ENCODE measurements at regions not wholly inside any gene's neighbourhood (a gene's known extent, or its start where the extent isn't known, plus 50 kb on each side); places are given as distances from the start of the nearest gene placed in this dataset.

- no peak for TF ChIP-seq CTCF (IDR thresholded peaks at IDR 0.05; ENCODE audit: low read depth, low read length)
- H3K4me3 ChIP-seq (ENCODE audit: low read depth, low read length) = no peak overlapping the region
These were observed 329.0 kb upstream of the LRATD1 start for GRCh38 chr2:14303366-14304115.

- H3K4me3 ChIP-seq (ENCODE audit: low read depth, low read length) = no peak overlapping the region
- TF ChIP-seq CTCF (IDR thresholded peaks at IDR 0.05; ENCODE audit: low read depth, low read length) = no peak
These were observed 328.2 kb upstream of the LRATD1 start for GRCh38 chr2:14304326-14304725.

DNA sequence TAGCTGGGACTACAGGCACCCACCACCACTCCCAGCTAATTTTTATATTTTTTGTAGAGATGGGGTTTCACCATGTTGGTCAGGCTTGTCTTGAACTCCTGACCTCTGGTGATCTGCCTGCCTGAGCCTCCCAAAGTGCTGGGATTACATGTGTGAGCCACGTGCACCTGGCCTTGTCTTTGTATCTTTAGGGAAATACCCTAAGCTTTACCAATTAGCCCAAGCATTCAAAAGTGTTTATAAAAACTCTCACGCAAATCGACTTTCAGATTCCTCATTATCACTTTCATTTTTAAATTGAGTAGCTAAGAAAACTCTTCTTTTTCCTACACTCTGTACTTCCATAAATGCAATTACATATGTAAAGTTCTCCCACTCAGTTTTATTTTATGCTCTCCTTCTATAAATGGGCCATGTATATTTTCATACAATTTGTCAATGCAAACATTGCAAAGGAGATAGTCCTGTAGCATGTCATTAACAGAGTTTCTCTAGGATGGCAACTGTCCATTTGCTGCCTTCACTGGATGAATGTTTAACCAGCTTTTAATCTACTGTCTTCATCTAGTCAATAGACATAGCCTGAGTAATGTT is 326.2 kb upstream of the LRATD1 start:
- TF ChIP-seq CTCF (IDR thresholded peaks at IDR 0.05; ENCODE audit: low read depth, low read length) = no peak
- no peak overlapping the region for H3K4me3 ChIP-seq (ENCODE audit: low read depth, low read length)

DNA sequence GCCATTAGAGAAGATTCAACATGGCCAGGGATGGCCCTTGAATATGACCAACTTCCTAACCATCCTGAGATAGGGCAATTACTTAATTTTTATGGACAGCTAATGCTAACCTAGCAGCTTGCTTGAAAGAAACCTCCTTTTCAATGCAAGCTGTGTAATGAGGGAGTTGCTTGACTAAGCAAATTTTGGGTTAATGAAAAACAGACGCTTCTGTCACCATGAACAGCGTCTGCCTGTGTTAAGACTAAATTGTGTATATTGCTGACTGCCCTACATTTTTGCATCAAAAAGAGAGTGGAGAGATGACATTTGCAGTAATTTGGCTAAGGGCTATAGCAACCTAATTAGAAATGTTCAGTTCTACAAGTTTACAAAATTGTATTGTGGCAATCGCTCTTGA is 319.2 kb upstream of the LRATD1 start:
- H3K4me3 ChIP-seq (ENCODE audit: low read depth, low read length) = no peak overlapping the region
- TF ChIP-seq CTCF (IDR thresholded peaks at IDR 0.05; ENCODE audit: low read depth, low read length) = no peak

- no peak for TF ChIP-seq CTCF (IDR thresholded peaks at IDR 0.05; ENCODE audit: low read depth, low read length)
- H3K4me3 ChIP-seq (ENCODE audit: low read depth, low read length) = no peak overlapping the region
These were observed 315.9 kb upstream of the LRATD1 start for GRCh38 chr2:14316594-14316993.

DNA sequence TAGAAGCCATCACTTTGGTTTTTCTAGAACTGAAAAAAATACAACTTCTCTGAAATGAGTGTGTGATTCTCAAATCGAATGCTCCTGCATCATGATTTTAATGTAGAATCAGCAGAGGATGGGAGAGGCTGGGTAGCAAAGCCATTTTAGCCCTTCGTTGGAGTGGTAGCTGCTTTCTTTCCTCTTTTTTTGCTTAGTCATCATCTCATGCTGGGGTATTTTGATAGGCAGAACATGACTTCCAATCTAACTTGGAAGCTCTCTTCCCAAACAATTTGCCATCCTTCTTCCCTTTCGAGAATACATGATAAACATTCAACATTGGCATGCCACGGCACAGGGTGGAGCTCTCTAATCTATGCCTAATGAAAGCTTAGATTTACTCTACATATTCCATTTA is 311.2 kb upstream of the LRATD1 start:
- no peak overlapping the region for H3K4me3 ChIP-seq (ENCODE audit: low read depth, low read length)
- TF ChIP-seq CTCF (IDR thresholded peaks at IDR 0.05; ENCODE audit: low read depth, low read length) = no peak

DNA sequence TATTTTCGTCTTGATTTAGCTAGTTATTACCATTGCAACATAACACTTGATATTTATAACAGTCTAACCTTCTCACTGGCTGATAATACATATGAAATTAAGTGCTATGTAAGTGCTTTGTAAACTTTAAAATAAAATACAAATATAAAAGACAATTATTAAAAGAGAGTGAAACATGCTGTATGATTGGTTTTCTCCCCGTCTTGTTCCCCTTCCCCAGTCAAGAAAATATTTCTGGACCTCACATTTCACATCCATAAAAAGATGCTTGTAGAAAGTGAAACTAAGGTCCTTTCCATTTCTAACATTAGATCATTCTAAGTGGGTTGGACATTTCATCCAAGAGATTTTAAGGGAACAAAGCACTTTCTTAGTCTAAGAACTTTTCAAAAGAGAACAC is 310.2 kb upstream of the LRATD1 start:
- TF ChIP-seq CTCF (IDR thresholded peaks at IDR 0.05; ENCODE audit: low read depth, low read length) = no peak
- H3K4me3 ChIP-seq (ENCODE audit: low read depth, low read length) = no peak overlapping the region
